Cerebellar cortex (tissue), 1 donor: ENCODE measurements at regions not wholly inside any gene's neighbourhood (a gene's known extent, or its start where the extent isn't known, plus 50 kb on each side); places are given as distances from the start of the nearest gene placed in this dataset.
A peak's percentile ranks its signal among the peaks of the same experiment; 100 is the strongest.
"Not testable (repeated sequence)": the region's sequence is repeated elsewhere in the genome, so short reads cannot be mapped to it uniquely, and the experiment has no call there.

ENCODE experiments used
- DNase-seq: peaks from one replicate; pipeline ENCODE4 v3.0.0-alpha.2; 2015; ENCODE audit warnings: low spot score

GRCh38 chr4:165548702-165549101, 169.9 kb downstream of the CPE start:
- DNase-seq: no peak

DNA sequence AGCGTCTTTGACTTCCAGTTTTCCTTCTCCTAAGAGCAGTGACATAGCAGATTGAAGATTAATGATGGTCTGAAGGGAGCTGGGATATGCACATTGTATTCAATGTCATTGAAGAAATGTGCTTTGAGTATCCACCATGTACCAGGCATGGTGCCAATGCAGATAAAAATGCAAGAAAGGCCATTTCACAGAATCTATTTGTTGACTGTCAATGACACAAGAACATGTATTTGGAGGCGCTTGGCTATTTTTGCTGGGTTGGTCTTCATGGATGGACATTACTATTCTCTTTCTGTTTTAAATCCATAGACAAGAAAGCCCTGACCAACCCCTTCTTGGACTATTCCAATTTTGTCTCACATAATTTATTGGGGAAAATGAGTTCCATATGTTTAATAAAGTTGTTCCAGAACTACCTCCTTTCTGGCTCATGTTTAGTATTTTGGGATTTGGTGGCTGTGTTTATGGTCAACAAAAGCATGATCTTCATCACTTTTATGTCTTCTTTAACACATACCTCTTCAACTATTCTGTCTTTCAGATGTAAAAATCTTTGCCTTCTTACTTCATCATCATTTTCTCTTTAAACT, 174.5 kb downstream of the CPE start:
- no peak for DNase-seq

DNA sequence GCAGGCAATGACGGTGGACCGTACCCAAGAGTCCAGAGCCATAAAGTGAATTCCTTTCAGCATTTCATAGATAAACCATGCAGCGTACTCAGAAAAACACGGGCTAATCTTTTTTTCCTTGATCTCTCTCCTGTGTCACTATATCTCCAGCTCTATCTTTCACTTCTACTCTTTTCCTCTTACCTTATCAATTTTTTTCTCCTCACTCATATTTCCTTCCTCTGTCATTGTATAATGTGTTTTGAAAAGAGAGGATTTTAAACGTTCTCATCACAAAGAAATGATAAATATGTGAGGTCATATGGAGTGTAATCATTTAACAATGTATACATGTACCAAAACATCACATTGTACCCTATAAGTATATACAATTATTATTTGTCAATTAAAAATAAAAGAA, 176.5 kb downstream of the CPE start:
- no peak for DNase-seq

DNA sequence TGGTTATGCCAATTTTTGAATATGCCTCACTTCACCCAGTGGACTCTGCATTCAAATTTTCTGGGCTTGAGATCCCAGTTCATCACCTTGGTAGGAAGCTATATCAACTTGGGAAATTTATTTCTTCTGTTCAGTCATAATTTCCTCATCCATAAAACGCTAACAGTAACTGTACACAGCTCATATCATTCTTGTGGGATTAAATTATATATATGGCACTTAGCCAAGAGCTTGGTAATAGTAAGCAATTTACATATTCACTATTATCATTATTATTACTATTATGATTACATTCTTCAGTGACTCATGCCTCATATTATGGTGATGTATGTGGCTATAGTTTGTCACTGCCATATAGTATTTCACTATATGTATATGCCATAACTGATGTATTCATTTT, 177.6 kb downstream of the CPE start:
- DNase-seq: no peak

- no peak for DNase-seq
Observed at GRCh38 chr4:165560941-165561340, 182.1 kb downstream of the CPE start.

DNA sequence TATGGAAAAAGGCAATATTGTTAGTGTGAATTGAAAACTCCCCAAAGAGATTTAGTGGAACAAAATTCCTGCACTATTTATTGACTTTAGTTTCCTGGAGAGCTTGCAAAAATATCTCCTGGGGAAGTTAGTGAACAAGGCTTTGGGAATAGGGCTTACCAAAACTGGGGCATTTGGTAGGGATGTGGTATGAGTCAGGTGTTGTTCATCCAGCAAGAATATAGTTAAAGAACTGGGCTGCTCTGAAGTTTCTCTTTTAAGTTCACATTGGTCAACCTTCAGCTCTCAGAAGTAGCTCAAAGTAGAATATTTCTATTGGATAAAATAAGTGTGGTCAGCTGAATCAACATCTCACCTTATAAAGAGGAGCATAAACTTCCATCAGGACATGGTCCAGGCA, 185.0 kb downstream of the CPE start:
- no peak for DNase-seq

DNA sequence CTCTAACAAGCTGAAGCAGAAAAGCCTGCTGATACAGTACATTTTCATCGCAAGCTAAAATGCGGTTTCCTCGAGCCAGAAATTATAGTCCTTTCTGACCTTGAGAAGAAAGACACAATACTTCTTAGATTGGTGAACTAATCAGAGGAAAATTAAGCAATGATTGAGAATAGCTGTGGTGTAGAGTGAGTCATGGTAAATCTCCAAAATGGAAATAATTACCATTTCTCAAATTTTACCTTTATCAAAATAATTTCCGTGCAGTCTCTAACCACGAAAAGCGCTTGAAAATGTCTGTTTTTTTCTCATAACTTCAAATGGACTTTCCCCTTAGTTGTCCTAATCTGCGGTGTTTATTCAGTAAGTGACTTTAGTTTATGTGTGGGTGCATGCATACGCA, 190.2 kb downstream of the CPE start:
- DNase-seq: no peak

DNA sequence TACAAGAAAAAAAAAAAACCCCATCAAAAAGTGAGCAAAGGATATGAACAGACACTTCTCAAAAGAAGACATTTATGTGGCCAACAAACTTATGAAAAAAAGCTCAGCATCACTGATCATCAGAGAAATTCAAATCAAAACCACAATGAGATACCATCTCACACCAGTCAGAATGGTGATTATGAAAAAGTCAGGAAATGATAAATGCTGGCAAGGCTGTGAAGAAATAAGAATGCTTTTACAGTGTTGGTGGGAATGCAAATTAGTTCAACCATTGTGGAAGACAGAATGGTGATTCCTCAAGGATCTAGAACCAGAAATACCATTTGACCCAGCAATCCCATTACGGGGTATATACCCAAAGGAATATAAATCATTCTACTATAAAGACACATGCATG, 192.7 kb downstream of the CPE start:
- not testable (repeated sequence) for DNase-seq

DNA sequence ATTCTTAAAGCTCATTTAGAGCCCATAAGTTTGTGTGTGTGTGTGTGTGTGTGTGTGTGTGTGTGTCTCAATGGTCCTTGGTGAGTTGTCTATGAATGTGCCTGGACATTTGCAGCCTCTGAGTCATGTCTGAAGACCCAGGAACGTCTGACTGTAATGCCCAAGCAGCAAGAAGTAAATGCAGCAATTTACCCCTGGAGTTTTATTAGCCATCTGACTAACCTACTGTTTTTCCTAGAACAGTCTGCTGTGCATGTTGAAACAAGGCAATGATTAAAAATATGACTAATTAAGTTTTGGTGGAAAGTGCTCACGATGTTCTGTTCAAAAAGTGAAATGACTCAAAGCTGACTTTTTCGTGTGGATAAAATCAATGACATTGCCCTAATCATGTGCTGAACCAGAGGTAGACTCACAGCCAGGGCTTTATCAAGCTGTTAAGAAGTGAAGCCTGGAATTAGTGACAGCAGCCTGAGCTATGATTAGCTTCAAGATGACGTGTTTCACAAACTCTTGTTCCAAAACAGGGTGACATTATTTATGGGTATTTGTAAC, 201.6 kb downstream of the CPE start:
- DNase-seq: peak; percentile 14

- DNase-seq: no peak
Observed at GRCh38 chr4:165583341-165583740, 204.5 kb downstream of the CPE start.

GRCh38 chr4:165584916-165585315, 206.1 kb downstream of the CPE start:
- DNase-seq: no peak

DNA sequence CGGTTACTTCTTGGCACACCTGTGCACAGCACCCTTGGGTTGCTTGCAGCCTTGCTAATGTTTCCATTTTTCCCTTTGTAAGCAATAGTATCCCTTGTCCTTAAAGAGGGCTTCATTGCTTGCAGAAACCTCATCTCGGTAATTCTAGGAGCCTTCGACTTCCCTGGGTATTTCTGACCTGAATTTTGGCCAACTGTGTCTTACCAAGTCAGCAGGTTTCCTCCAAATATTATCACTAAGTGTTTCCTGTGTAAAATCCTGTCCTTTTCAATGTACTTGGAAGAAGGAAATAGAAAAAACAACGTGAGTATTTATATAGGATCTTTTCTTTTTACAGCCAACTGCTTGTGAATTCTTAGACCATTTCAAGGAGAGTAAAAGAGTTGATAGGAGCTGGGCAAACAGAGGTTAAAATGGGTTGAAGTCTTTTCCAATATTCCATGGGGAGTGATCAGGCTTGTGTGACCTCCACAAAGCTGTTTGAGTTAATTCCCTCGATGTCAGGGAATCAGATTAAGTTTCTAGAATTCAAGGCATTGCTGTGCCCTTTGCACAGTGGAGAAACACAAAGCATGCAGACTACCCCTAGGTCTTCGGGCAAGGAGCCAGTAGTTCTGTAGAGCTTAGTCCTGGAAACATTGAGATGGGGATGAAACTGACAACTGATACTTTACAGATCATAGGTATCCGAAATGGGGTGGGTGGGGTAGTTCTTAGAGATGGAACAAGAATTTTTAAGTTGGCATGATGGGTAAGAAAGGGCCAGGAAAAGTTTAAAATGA, 209.9 kb downstream of the CPE start:
- DNase-seq: peak; percentile 32

DNA sequence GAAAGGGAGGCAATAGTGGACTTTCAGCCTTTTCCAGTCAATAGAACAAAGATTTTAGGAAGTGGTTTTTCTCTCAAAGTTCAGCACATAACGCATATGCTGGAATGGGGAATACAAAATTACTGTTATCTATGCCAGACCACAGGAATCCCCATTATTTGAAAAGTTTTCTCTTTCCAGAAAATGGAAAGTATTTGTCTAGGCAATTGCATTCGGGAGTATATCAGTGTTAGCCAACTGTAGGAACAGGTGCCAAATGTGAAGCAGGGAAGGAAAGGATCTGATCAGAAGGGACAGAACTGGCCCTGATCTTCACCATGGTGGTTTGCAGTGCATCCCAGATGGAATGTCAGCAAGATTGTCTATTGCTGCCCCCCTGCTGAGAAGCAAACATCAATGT, 213.6 kb downstream of the CPE start:
- DNase-seq: no peak

DNA sequence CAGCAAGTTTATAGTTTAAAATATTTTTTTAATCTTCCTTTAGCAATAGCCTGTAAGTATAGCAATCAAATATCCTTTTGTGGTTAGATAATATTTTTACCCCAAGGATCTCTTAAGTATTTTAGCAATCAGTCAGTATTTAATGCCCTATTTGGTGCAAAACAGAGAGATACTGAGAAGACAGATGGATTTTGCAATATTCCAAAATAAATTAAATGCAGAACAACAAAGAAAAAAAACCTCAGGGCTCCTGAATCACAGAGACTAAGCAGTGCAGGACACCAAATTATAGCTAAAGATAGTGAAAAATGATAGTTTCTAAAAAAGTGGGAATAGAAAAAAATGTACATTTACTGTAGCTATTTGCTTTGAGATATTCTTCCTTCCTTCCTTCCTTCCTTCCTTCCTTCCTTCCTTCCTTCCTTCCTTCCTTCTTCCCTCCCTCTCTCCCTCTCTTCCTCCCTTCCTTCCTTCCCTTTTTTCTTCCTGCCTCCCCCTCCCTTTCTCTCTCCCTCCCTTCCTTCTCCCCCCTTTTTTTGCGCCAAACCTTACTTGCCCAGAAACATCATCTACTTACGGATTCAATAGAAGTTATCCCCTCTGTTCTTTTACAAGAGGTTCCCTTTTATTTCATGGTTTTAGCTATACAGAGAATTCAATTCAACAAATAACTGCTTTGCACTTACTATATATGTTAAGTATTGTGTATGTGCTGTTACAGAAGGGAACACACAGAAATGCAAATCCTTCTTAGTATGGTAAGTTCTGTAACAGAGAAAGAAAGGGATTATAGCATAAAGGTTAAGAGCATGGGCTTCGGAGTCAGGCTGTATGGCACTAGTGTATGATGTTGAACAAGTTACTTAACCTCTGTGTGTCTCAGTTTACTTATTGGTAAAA, 219.0 kb downstream of the CPE start:
- DNase-seq: no peak

- no peak for DNase-seq
Observed at GRCh38 chr4:165600959-165601683, 222.3 kb downstream of the CPE start.

GRCh38 chr4:165602621-165603020, 223.8 kb downstream of the CPE start:
- no peak for DNase-seq

DNA sequence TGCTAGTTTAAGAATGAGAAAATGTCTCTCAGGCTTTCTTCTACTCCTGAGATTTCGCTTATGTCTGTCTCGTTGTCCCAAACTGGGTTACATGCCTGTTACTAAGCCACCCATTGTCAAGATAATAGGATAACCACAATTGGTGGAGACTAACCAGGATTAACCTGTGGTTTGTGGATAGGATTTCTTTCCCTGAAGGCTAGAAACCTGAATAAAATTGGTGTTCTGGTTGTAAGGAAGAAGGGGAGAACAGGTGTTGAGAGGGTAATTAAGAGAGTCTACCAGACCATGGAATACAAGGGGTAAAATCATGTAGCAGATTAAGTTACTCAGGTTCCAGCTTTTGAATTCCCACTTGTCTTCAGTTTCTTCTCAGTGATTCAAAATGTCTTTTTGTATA, 225.4 kb downstream of the CPE start:
- no peak for DNase-seq

GRCh38 chr4:165605811-165606210, 227.0 kb downstream of the CPE start:
- DNase-seq: no peak

DNA sequence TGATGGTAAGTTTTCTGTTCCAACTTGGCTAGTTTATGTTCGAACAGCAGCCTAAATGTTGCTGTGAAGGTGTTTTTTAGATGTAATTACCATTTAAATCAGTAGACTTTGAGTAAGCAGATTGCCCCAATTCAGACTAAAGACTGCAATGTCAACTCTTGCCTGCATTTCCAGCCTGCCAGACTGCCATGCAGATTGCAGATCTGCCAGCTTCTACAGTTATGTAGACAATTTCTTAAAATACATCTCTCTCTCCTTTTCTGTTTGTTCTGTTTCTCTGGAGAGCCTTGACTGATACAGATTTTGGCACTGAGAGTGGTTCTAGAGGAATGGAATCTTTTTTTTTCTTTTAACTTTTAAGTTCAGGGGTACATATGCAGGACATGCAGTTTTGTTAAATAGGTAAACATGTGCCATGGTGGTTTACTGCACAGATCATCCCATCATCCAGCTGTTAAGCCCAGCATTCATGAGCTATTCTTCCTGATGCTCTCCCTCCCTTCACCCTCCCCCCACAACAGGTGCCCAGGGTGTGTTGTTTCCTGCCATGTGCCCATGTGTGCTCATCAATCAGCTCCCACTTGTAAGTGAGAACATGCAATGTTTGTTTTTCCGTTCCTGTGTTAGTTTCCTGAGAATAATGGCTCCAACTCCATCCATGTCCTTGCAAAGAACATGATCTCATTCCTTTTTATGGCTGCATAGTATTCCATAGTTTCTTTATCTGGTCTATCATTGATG, 227.8 kb downstream of the CPE start:
- DNase-seq: no peak

DNA sequence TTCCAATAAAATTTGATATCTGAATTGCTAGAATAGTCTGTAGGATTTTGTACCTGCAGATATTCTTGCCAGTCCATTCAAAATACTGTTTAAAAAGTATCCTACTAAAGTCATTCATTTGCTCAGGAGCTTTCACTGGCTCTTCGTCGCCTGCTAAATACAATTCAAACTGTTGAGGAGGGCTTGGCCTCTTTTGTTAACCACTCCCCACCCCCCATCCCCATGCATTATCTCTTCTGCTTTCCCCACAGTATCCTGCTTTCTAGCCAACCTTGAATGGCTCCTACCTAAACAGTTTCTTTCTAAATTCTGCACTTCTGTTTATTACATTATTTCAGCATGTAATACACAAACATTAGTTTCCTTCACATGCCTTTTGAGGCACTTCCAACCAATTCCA, 230.8 kb downstream of the CPE start:
- DNase-seq: no peak
